AG10803 (cell line): ENCODE measurements at regions not wholly inside any gene's neighbourhood (a gene's known extent, or its start where the extent isn't known, plus 50 kb on each side); places are given as distances from the start of the nearest gene placed in this dataset.
"Not testable (repeated sequence)": the region's sequence is repeated elsewhere in the genome, so short reads cannot be mapped to it uniquely, and the experiment has no call there.

Experiments
- DNase-seq: peaks from one replicate; pipeline ENCODE4 v3.0.0; 2010; ENCODE audit warnings: low read depth
- H3K4me3 ChIP-seq: 2 replicates; pipeline ENCODE4 v1.5.1; 2011; ENCODE audit warnings: mild to moderate bottlenecking, low read length, control low read depth
- TF ChIP-seq, protein P1 (sequence below): conservative IDR thresholded peaks from 2 replicates; pipeline ENCODE4 v1.5.1; 2011; ENCODE audit warnings: mild to moderate bottlenecking, low read length, control low read depth, inconsistent platforms

DNA sequence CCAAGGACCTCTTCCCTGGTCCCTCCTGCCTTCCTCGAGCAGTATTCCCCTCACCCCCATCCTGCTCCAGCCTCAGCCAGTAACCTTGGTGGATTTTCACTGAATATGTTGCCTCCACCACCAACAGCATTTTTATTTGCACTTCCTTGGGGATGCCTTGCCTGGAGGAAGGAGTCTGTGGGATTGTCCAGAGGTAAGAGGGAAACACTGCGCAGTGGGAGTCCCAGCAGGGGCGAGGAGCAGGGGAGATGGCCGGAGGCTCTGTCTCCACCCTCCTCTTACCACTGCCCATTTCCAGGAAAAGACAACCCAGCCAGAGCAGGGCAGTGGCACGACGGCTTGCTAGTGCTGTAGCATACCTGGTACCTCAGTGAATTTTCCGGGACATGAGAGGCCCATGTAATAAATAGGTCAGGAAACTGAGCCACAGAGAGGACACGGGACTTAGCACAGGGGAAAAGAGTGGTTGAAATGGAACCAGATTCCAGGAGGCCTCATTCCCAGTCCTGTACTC is 388.2 kb upstream of the PODXL start:
- TF ChIP-seq, protein P1, sequence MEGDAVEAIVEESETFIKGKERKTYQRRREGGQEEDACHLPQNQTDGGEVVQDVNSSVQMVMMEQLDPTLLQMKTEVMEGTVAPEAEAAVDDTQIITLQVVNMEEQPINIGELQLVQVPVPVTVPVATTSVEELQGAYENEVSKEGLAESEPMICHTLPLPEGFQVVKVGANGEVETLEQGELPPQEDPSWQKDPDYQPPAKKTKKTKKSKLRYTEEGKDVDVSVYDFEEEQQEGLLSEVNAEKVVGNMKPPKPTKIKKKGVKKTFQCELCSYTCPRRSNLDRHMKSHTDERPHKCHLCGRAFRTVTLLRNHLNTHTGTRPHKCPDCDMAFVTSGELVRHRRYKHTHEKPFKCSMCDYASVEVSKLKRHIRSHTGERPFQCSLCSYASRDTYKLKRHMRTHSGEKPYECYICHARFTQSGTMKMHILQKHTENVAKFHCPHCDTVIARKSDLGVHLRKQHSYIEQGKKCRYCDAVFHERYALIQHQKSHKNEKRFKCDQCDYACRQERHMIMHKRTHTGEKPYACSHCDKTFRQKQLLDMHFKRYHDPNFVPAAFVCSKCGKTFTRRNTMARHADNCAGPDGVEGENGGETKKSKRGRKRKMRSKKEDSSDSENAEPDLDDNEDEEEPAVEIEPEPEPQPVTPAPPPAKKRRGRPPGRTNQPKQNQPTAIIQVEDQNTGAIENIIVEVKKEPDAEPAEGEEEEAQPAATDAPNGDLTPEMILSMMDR: no peak
- no peak for DNase-seq
- H3K4me3 ChIP-seq: no peak overlapping the region

DNA sequence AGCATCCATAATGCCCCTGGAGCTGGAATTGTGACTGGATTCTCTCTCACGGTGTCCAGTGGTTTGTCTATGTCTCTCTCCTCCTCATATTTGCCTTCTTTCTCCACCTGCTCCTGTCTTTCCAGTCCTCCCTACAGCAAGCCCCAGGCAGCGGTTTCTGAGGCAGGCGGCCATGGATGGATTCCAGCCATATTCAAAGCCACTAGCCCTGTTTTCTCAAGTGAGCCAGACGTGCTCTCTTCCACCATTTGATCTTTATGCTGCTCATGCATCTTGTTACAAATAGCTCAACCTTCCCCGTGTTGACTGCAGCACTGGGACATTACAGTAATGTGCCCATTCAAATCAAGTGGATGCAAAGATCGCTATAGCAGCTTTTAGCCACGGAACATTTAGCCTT is 387.2 kb upstream of the PODXL start:
- DNase-seq: no peak
- no peak overlapping the region for H3K4me3 ChIP-seq
- TF ChIP-seq, protein P1: no peak

DNA sequence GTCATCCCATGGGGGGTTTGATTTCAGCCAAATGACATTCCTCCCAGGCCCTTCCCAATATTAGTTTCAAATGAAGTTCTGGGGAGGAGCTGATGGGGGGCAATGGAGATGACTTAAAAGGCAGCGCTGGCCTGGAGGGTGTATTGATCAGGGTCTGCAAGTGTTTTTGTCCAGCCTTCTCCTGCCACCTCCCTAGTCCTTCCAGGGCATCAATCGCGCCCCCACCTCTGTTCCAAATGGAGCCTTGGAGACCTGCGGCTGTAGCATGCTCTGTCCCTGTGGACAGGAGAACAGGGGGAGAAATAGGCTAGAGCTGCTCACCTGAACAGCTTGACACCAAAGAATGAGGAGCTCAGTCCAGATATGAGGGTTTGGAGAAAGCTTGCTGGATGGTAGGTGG is 386.8 kb upstream of the PODXL start:
- no peak for DNase-seq
- TF ChIP-seq, protein P1: no peak
- H3K4me3 ChIP-seq: no peak overlapping the region

DNA sequence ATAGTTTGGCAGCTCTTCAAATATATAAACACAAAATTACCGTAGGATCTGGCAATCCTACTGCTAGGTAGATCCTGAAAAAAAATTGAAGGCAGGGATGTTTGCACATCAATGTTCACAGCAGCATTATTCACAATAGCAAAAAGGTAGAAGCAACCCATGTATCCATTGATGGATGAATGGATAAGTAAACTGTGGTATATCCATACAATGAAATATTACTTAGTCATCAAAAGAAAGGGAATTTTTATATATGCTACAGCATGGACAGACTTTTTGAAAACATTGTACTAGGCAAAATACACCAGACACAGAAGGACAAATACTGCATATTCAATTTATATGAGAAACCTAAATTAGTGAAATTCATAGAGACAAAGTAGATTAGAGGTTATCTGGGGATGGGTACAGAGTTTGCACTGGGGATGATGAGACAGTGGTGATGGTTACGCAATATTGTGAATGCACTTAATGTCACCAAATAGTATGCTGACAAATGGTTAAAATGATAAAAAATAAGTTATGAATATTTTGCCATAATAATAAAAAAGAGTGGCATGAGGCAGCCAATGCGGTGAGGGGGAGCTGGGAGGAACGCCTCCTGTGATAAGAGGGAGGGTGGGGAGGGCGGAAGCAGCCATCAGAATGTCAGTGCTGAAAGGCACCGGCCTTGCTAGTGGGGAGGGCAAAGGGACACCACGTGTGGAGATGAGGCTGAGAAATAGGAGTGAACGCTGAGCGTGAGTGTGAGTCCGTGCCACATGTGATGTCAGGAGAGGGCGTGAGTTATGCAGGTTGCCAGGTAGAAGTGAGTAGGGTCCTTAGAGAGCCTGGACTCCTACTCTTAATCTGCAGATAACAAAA is 386.1 kb upstream of the PODXL start:
- TF ChIP-seq, protein P1: no peak
- no peak for DNase-seq
- no peak overlapping the region for H3K4me3 ChIP-seq

DNA sequence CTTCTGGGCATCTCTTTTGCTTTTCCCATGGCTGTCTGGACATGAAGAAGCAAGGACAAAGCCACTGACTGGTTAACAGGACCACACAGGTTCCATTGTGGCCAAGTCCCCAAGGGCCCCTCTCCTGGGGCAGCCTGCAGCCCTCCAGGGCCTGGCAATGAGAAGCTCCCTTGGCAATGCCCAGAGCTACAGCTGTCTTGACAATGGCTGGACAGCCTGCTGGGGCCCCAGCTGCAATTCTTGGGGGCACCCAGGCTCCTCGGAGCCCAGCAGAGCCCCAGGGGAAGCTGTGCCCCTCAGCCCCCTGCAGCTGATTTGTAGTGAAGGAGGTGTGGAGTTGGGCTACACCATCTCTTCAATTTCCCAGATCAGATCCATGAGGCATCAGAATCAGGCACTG is 384.9 kb upstream of the PODXL start:
- TF ChIP-seq, protein P1: no peak
- DNase-seq: no peak
- H3K4me3 ChIP-seq: no peak overlapping the region

DNA sequence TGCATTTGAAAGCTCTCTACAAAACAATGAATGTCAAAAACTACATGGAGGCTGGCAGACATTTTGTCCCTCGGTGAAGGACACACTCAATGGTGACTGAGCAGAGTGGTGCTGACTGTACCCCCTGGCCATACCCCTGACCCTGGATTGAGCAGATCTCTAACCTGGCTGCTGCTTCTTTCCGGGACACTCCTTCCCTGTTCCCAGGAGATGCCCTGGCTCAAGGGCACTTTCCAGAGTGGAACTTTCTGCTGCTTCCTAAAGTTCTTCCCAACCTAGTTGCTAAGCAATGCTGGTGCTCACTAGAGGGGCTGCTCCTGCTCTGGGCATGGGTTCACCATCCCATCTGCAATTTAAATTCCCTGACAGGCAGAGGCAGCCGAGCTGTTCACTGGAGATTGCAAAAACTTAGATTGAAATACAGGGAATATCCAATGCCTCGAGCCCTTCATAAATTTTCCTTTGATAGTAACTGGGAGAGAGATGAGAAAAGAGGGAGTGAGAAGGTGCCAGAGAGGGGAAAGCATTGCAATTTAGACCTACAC is 384.3 kb upstream of the PODXL start:
- TF ChIP-seq, protein P1: no peak
- no peak for DNase-seq
- H3K4me3 ChIP-seq: no peak overlapping the region

DNA sequence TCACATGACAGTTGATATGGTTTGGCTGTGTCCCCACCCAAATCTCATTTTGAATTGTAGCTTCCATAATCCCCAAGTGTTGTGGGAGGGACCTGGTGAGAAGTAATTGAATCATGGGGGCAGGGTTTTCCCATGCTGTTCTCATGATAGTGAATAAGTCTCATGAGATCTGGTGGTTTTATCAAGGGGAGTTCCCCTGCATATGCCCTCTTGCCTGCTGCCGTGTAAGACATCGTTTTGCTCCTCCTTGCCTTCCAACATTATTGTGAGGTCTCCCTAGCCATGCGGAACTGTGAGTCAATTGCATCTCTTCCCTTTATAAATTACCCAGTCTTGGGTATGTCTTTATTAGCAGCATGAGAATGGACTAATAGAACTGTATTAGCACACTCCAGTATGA is 382.4 kb upstream of the PODXL start:
- not testable (repeated sequence) for H3K4me3 ChIP-seq, DNase-seq
